ENCODE measurements at regions not wholly inside any gene's neighbourhood (a gene's known extent, or its start where the extent isn't known, plus 50 kb on each side); places are given as distances from the start of the nearest gene placed in this dataset.

DNA sequence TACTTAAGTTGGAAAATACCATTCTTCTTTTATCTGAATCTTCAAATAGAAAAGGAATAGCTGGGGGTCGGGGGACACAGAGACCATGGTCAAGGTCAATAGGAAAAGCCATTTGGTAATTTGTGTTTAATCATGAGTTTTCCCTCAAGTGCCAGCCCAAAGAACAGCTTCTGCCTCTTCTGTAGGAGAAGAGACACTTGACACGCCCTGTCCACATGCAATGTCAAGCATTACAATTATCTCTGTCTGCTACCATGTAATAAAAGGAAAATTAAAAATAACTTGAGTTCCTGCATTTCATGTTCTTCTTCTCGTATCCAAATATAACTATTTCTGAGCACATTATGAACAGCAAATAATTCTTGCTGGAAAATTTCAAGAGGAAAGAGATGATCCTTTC, 241.7 kb downstream of the IPMK start:
- peaks cover 4% of the 10 kb centered on the region for H3K9me3 Mint-ChIP-seq
- Histone ChIP-seq H3K4me1 (ENCODE audit: insufficient read depth, low read length) (no peaks in the 10 kb centered on the region), H3K36me3 (ENCODE audit: insufficient read depth, low read length) (no peaks in the 10 kb centered on the region), H3K27me3 (ENCODE audit: control insufficient read depth in 1 of 2, insufficient read depth in 2 of 2, low read length in 2 of 2) (no peaks in the 10 kb centered on the region), H3K27ac (ENCODE audit: low read depth in 1 of 2, low read length in 2 of 2) (no peak overlapping the region), H3K4me3 (ENCODE audit: low read length) (no peak overlapping the region), H3K9me3 (ENCODE audit: control insufficient read depth in 1 of 2, insufficient read depth in 1 of 2, low read length in 2 of 2) (no peaks in the 10 kb centered on the region)
- POLR2A ChIA-PET, result no interaction called here
- no peak overlapping the region for H3K27ac Mint-ChIP-seq
- no peaks in the 10 kb centered on the region for H3K27me3 Mint-ChIP-seq
- TF ChIP-seq, protein P1, sequence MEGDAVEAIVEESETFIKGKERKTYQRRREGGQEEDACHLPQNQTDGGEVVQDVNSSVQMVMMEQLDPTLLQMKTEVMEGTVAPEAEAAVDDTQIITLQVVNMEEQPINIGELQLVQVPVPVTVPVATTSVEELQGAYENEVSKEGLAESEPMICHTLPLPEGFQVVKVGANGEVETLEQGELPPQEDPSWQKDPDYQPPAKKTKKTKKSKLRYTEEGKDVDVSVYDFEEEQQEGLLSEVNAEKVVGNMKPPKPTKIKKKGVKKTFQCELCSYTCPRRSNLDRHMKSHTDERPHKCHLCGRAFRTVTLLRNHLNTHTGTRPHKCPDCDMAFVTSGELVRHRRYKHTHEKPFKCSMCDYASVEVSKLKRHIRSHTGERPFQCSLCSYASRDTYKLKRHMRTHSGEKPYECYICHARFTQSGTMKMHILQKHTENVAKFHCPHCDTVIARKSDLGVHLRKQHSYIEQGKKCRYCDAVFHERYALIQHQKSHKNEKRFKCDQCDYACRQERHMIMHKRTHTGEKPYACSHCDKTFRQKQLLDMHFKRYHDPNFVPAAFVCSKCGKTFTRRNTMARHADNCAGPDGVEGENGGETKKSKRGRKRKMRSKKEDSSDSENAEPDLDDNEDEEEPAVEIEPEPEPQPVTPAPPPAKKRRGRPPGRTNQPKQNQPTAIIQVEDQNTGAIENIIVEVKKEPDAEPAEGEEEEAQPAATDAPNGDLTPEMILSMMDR (IDR thresholded peaks at IDR 0.05), result no peak
- CTCF ChIA-PET, result no interaction called here
- H3K4me3 Mint-ChIP-seq, result no peak overlapping the region
- intact Hi-C loops (cut with DNase I, micrococcal nuclease), result no loop called here
- H3K4me1 Mint-ChIP-seq (ENCODE audit: low read depth), result no peaks in the 10 kb centered on the region
- DNase-seq (no peak), ATAC-seq (ENCODE audit: poor library complexity) (no peak)
- no peaks in the 10 kb centered on the region for H3K36me3 Mint-ChIP-seq (ENCODE audit: low read depth)

DNA sequence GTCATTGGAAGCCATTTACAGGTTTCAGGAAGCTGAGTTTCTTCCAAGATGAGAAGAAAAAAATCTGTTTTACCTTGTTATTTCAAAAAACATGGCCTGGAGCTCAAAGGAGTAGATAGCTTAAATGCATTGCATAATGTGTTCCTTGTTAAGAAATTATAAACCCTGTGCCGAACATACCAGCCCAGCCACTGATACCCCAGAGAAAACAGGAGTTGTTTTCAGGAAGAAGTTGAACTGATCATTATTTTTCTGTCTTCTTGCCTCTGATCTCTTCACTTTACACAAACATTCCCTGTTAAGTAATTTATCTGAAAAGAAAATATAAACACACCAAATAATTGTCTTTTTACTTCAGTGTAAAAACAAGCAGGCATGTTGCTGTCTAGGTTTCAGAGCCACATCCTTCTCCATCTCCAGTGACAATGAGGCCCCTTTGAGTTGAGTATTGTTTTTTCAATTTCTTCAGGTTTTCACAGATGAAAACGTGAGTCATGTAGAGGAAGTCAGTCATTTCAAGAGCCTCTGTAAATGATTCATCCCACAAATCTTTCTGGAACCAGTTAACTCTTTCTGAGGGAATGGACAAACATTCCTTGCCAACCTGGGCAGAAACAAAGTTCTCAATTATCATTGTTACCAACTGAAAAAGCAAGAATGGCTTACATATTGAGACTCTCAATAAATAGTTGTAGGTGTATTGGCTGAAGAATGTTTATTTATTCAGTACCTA, 244.2 kb downstream of the IPMK start:
- ChIA-PET POLR2A (no interaction called here), CTCF (no interaction called here)
- H3K27ac ChIP-seq (ENCODE audit: low read depth in 1 of 2, low read length in 2 of 2), result no peak overlapping the region
- Mint-ChIP-seq H3K9me3 (peaks cover 4% of the 10 kb centered on the region), H3K27me3 (no peaks in the 10 kb centered on the region), H3K4me3 (no peak overlapping the region), H3K4me1 (ENCODE audit: low read depth) (no peaks in the 10 kb centered on the region), H3K36me3 (ENCODE audit: low read depth) (no peaks in the 10 kb centered on the region), H3K27ac (no peak overlapping the region)
- TF ChIP-seq, protein P1 (IDR thresholded peaks at IDR 0.05), result no peak
- DNase-seq, result no peak
- no peaks in the 10 kb centered on the region for H3K36me3 ChIP-seq (ENCODE audit: insufficient read depth, low read length)
- H3K4me1 ChIP-seq (ENCODE audit: insufficient read depth, low read length), result no peaks in the 10 kb centered on the region
- H3K4me3 ChIP-seq (ENCODE audit: low read length), result no peak overlapping the region
- H3K9me3 ChIP-seq (ENCODE audit: control insufficient read depth in 1 of 2, insufficient read depth in 1 of 2, low read length in 2 of 2), result no peaks in the 10 kb centered on the region
- intact Hi-C loops (cut with DNase I, micrococcal nuclease), result no loop called here
- no peak for ATAC-seq (ENCODE audit: poor library complexity)
- no peaks in the 10 kb centered on the region for H3K27me3 ChIP-seq (ENCODE audit: control insufficient read depth in 1 of 2, insufficient read depth in 2 of 2, low read length in 2 of 2)

DNA sequence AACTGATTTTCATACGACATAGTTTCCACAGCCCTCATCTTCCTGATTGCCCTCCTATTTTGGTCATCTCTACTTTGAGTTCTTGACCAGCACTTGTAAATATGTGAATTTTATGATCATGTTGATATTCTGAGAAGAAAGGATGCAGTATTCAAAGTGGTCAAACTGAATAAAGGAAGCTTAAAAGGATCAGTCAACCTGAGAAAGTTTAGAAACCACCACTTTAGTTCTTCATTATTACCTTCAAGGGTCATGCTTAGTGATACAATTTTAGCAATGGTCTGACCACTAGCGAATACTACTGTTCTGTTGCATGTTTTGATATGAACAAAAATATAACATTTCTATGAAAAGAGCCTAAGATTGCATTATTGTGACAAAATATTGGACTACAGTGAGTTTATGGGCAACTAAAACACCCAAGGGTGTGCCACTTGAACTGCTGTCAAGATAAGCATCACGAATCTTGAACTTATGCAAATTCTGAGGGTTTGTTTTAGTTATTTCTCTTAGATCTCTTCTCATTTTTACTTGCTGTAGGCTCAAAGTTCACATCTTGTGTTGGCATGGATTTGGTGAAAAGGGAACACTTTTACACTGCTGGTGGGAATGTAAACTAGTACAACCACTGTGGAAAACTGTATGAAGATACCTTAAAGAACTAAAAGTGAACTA, 247.7 kb downstream of the IPMK start:
- no peak overlapping the region for H3K27ac ChIP-seq (ENCODE audit: low read depth in 1 of 2, low read length in 2 of 2)
- no peak for ATAC-seq (ENCODE audit: poor library complexity)
- ChIA-PET CTCF (no interaction called here), POLR2A (no interaction called here)
- TF ChIP-seq, protein P1 (IDR thresholded peaks at IDR 0.05), result no peak
- no peaks in the 10 kb centered on the region for H3K27me3 ChIP-seq (ENCODE audit: control insufficient read depth in 1 of 2, insufficient read depth in 2 of 2, low read length in 2 of 2)
- no peaks in the 10 kb centered on the region for H3K9me3 ChIP-seq (ENCODE audit: control insufficient read depth in 1 of 2, insufficient read depth in 1 of 2, low read length in 2 of 2)
- Mint-ChIP-seq H3K27me3 (no peaks in the 10 kb centered on the region), H3K4me1 (ENCODE audit: low read depth) (no peaks in the 10 kb centered on the region), H3K27ac (no peak overlapping the region), H3K4me3 (no peak overlapping the region), H3K36me3 (ENCODE audit: low read depth) (no peaks in the 10 kb centered on the region), H3K9me3 (peaks cover 4% of the 10 kb centered on the region)
- no peak for DNase-seq
- intact Hi-C loops (cut with DNase I, micrococcal nuclease), result no loop called here
- H3K4me3 ChIP-seq (ENCODE audit: low read length), result no peak overlapping the region
- no peaks in the 10 kb centered on the region for H3K4me1 ChIP-seq (ENCODE audit: insufficient read depth, low read length)
- H3K36me3 ChIP-seq (ENCODE audit: insufficient read depth, low read length), result no peaks in the 10 kb centered on the region

All from CD4-positive, alpha-beta T cell (primary cell).